ENCODE measurements at regions not wholly inside any gene's neighbourhood (a gene's known extent, or its start where the extent isn't known, plus 50 kb on each side); places are given as distances from the start of the nearest gene placed in this dataset.

- Histone ChIP-seq H3K36me3 (ENCODE audit: control insufficient read depth, insufficient read depth, low read length) (no peaks in the 10 kb centered on the region), H3K4me2 (ENCODE audit: extremely low read depth, insufficient read depth, low read length) (no peak overlapping the region), H4K20me1 (ENCODE audit: control insufficient read depth, extremely low read depth, insufficient read depth, low read length) (no peaks in the 10 kb centered on the region), H3K9ac (ENCODE audit: insufficient read depth, low read length) (no peak overlapping the region), H3K4me3 (replicated peaks in 1 of 4; ENCODE audit: control extremely low read depth in 1 of 4, insufficient read depth in 1 of 4, low read depth in 3 of 4, low read length in 4 of 4) (no peak overlapping the region), H3K9me3 (ENCODE audit: control insufficient read depth, insufficient read depth, low read depth, low read length) (no peaks in the 10 kb centered on the region), H3K4me1 (ENCODE audit: control insufficient read depth, extremely low read depth, insufficient read depth, low read length) (no peaks in the 10 kb centered on the region), H3K27me3 (ENCODE audit: control insufficient read depth, insufficient read depth, low read length) (no peaks in the 10 kb centered on the region), H2AFZ (ENCODE audit: low read length) (no peak overlapping the region), H3K79me2 (ENCODE audit: control insufficient read depth, insufficient read depth, low read length) (no peaks in the 10 kb centered on the region), H3K27ac (ENCODE audit: insufficient read depth, low read length) (no peak overlapping the region)
- DNase-seq (ENCODE audit: low read depth in 2 of 2), result no peak
- TF ChIP-seq EZH2 (IDR thresholded peaks at IDR 0.05; ENCODE audit: low read length, missing control alignments) (no peak), CTCF (conservative IDR thresholded peaks at IDR 0.05 in 1 of 2, IDR thresholded peaks at IDR 0.05 in 1 of 2; ENCODE audit: low read depth in 1 of 2, low read length in 2 of 2) (no peak)
Observed at GRCh38 chr1:34362949-34363348, 186.2 kb downstream of the C1orf94 start.

- no peaks in the 10 kb centered on the region for H3K9me3 ChIP-seq (ENCODE audit: control insufficient read depth, insufficient read depth, low read depth, low read length)
- H4K20me1 ChIP-seq (ENCODE audit: control insufficient read depth, extremely low read depth, insufficient read depth, low read length), result no peaks in the 10 kb centered on the region
- H3K4me1 ChIP-seq (ENCODE audit: control insufficient read depth, extremely low read depth, insufficient read depth, low read length), result no peaks in the 10 kb centered on the region
- H3K79me2 ChIP-seq (ENCODE audit: control insufficient read depth, insufficient read depth, low read length), result no peaks in the 10 kb centered on the region
- no peak overlapping the region for H3K9ac ChIP-seq (ENCODE audit: insufficient read depth, low read length)
- no peak overlapping the region for H2AFZ ChIP-seq (ENCODE audit: low read length)
- TF ChIP-seq EZH2 (IDR thresholded peaks at IDR 0.05; ENCODE audit: low read length, missing control alignments), result no peak
- TF ChIP-seq CTCF (conservative IDR thresholded peaks at IDR 0.05 in 1 of 2, IDR thresholded peaks at IDR 0.05 in 1 of 2; ENCODE audit: low read depth in 1 of 2, low read length in 2 of 2), result no peak
- no peaks in the 10 kb centered on the region for H3K36me3 ChIP-seq (ENCODE audit: control insufficient read depth, insufficient read depth, low read length)
- no peak overlapping the region for H3K4me2 ChIP-seq (ENCODE audit: extremely low read depth, insufficient read depth, low read length)
- H3K27ac ChIP-seq (ENCODE audit: insufficient read depth, low read length), result no peak overlapping the region
- no peaks in the 10 kb centered on the region for H3K27me3 ChIP-seq (ENCODE audit: control insufficient read depth, insufficient read depth, low read length)
- H3K4me3 ChIP-seq (replicated peaks in 1 of 4; ENCODE audit: control extremely low read depth in 1 of 4, insufficient read depth in 1 of 4, low read depth in 3 of 4, low read length in 4 of 4), result no peak overlapping the region
- DNase-seq (ENCODE audit: low read depth in 2 of 2), result no peak
Observed at GRCh38 chr1:34363447-34363846, 186.7 kb downstream of the C1orf94 start.

GRCh38 chr1:34363915-34364314, 187.2 kb downstream of the C1orf94 start:
- Histone ChIP-seq H3K27ac (ENCODE audit: insufficient read depth, low read length) (no peak overlapping the region), H3K79me2 (ENCODE audit: control insufficient read depth, insufficient read depth, low read length) (no peaks in the 10 kb centered on the region), H3K36me3 (ENCODE audit: control insufficient read depth, insufficient read depth, low read length) (no peaks in the 10 kb centered on the region), H3K9me3 (ENCODE audit: control insufficient read depth, insufficient read depth, low read depth, low read length) (no peaks in the 10 kb centered on the region), H3K27me3 (ENCODE audit: control insufficient read depth, insufficient read depth, low read length) (no peaks in the 10 kb centered on the region), H3K4me3 (replicated peaks in 1 of 4; ENCODE audit: control extremely low read depth in 1 of 4, insufficient read depth in 1 of 4, low read depth in 3 of 4, low read length in 4 of 4) (no peak overlapping the region), H3K4me2 (ENCODE audit: extremely low read depth, insufficient read depth, low read length) (no peak overlapping the region), H2AFZ (ENCODE audit: low read length) (no peak overlapping the region), H3K4me1 (ENCODE audit: control insufficient read depth, extremely low read depth, insufficient read depth, low read length) (no peaks in the 10 kb centered on the region), H4K20me1 (ENCODE audit: control insufficient read depth, extremely low read depth, insufficient read depth, low read length) (no peaks in the 10 kb centered on the region), H3K9ac (ENCODE audit: insufficient read depth, low read length) (no peak overlapping the region)
- no peak for TF ChIP-seq CTCF (conservative IDR thresholded peaks at IDR 0.05 in 1 of 2, IDR thresholded peaks at IDR 0.05 in 1 of 2; ENCODE audit: low read depth in 1 of 2, low read length in 2 of 2)
- TF ChIP-seq EZH2 (IDR thresholded peaks at IDR 0.05; ENCODE audit: low read length, missing control alignments), result no peak
- no peak for DNase-seq (ENCODE audit: low read depth in 2 of 2)
